IMR-90 (cell line): ENCODE measurements at regions not wholly inside any gene's neighbourhood (a gene's known extent, or its start where the extent isn't known, plus 50 kb on each side); places are given as distances from the start of the nearest gene placed in this dataset.

Experiments used
- ATAC-seq: fragments of 200-7000 bp; cut with Tn5 transposase; 2 replicates; pipeline ENCODE4 v1.9.1; 2020; ENCODE audit warnings: low read depth, mild to moderate bottlenecking, moderate library complexity
- BruUV-seq: library from RNA; stranded (reverse); fragments of 400-500 nt; replicated peaks from 2 replicates; lab custom pipeline; 2021; lab: Mats Ljungman, UMichigan
- CTCF ChIA-PET: fragments of 300-600 bp; formaldehyde crosslinking; extraction: SDS; loops from one replicate; lab custom pipeline; 2021; ENCODE audit warnings: antibody characterized with exemption; lab: Yijun Ruan, JAX
- POLR2A ChIA-PET: fragments of 300-600 bp; sonication (Branson Sonifier 250); formaldehyde crosslinking; loops from one replicate; lab custom pipeline; 2022; ENCODE audit warnings: antibody characterized with exemption; ENCODE audit not compliant: unreplicated experiment; lab: Charles Lee
- DNase-seq: peaks from one replicate; pipeline ENCODE4 v3.0.0; 2013
- H2AFZ ChIP-seq: replicated peaks from 2 replicates; pipeline ENCODE3; 2013; ENCODE audit warnings: low read length, mild to moderate bottlenecking; ENCODE audit not compliant: poor library complexity
- H2AK5ac ChIP-seq: 2 replicates; pipeline ENCODE4 v1.6.1; 2013; ENCODE audit warnings: low read depth, low read length, inconsistent platforms
- H2AK9ac ChIP-seq: replicated peaks from 2 replicates; pipeline ENCODE3; 2013; ENCODE audit warnings: mild to moderate bottlenecking, low read depth, low read length, moderate library complexity; ENCODE audit not compliant: poor library complexity
- H2BK120ac ChIP-seq: 2 replicates; pipeline ENCODE4 v1.6.1; 2013; ENCODE audit warnings: low read depth, low read length, inconsistent platforms
- H2BK15ac ChIP-seq: 3 replicates; pipeline ENCODE4 v1.6.1; 2013; ENCODE audit warnings: low read depth, low read length, inconsistent platforms
- H2BK20ac ChIP-seq: 2 replicates; pipeline ENCODE4 v1.6.1; 2013; ENCODE audit warnings: low read depth, mild to moderate bottlenecking, inconsistent platforms, low read length, moderate library complexity
- H2BK5ac ChIP-seq: 2 replicates; pipeline ENCODE4 v1.6.1; 2013; ENCODE audit warnings: mild to moderate bottlenecking, low read depth, low read length, inconsistent platforms; ENCODE audit not compliant: poor library complexity, severe bottlenecking
- H3K14ac ChIP-seq: replicated peaks from 2 replicates; pipeline ENCODE4 v1.6.1; 2013; ENCODE audit warnings: low read depth, low read length, inconsistent platforms
- H3K18ac ChIP-seq: 2 replicates; pipeline ENCODE4 v1.6.1; 2013; ENCODE audit warnings: low read depth, low read length, control low read depth
- H3K23ac ChIP-seq: 2 replicates; pipeline ENCODE4 v1.6.1; 2013; ENCODE audit warnings: low read depth, low read length, inconsistent platforms
- H3K27ac ChIP-seq: 2 replicates; pipeline ENCODE4 v1.5.1; 2013; ENCODE audit warnings: mild to moderate bottlenecking, control low read depth, low read length; ENCODE audit not compliant: insufficient read depth
- H3K27me3 ChIP-seq: 2 replicates; pipeline ENCODE4 v1.6.1; 2013; ENCODE audit warnings: low read length; ENCODE audit not compliant: control insufficient read depth, insufficient read depth
- H3K36me3 ChIP-seq: 2 replicates; pipeline ENCODE4 v1.6.1; 2013; ENCODE audit warnings: low read length, mixed read lengths; ENCODE audit not compliant: control insufficient read depth, insufficient read depth
- H3K4ac ChIP-seq: 2 replicates; pipeline ENCODE4 v1.6.1; 2013; ENCODE audit warnings: low read depth, low read length, inconsistent platforms
- H3K4me1 ChIP-seq: 2 replicates; pipeline ENCODE4 v1.6.1; 2013; ENCODE audit warnings: low read length, mixed read lengths; ENCODE audit not compliant: control insufficient read depth, insufficient read depth
- H3K4me2 ChIP-seq: 2 replicates; pipeline ENCODE4 v1.6.1; 2013; ENCODE audit warnings: low read depth, mild to moderate bottlenecking, control low read depth, low read length, moderate library complexity
- H3K4me3 ChIP-seq: 2 replicates; pipeline ENCODE4 v1.5.1; 2013; ENCODE audit warnings: low read depth, mild to moderate bottlenecking, control low read depth, low read length, moderate library complexity; ENCODE audit not compliant: insufficient read depth
- H3K56ac ChIP-seq: 2 replicates; pipeline ENCODE4 v1.6.1; 2013; ENCODE audit warnings: low read length, inconsistent platforms; ENCODE audit not compliant: insufficient read depth; ENCODE audit errors: extremely low read depth
- H3K79me1 ChIP-seq, 2 experiments: 2 replicates each; pipeline ENCODE4 v1.6.1; 2013; ENCODE audit warnings: low read length in 2 of 2, inconsistent platforms in 1 of 2, low read depth in 1 of 2
- H3K9ac ChIP-seq: 2 replicates; pipeline ENCODE4 v1.6.1; 2013; ENCODE audit warnings: low read depth, low read length, control low read depth
- H3K9me1 ChIP-seq: 2 replicates; pipeline ENCODE4 v1.6.1; 2013; ENCODE audit warnings: low read length, inconsistent platforms; ENCODE audit not compliant: insufficient read depth
- H3K9me3 ChIP-seq: 2 replicates; pipeline ENCODE4 v1.6.1; 2013; ENCODE audit warnings: low read length; ENCODE audit not compliant: control insufficient read depth, insufficient read depth
- H4K20me1 ChIP-seq: 2 replicates; pipeline ENCODE4 v1.6.1; 2013; ENCODE audit warnings: low read length, inconsistent platforms; ENCODE audit not compliant: insufficient read depth
- H4K5ac ChIP-seq: 2 replicates; pipeline ENCODE4 v1.6.1; 2013; ENCODE audit warnings: mild to moderate bottlenecking, low read depth, low read length, control low read depth
- H4K8ac ChIP-seq, 2 experiments: 2 replicates each; pipeline ENCODE4 v1.6.1; 2013; ENCODE audit warnings: low read depth in 2 of 2, low read length in 2 of 2, control low read depth in 1 of 2, inconsistent platforms in 1 of 2
- H4K91ac ChIP-seq: 2 replicates; pipeline ENCODE4 v1.6.1; 2013; ENCODE audit warnings: low read depth, low read length, inconsistent platforms; ENCODE audit not compliant: insufficient read depth
- BHLHE40 ChIP-seq: fragments of 150-350 bp; IDR thresholded peaks from 2 replicates; pipeline ENCODE4 v1.6.1; 2016; ENCODE audit warnings: mild to moderate bottlenecking, low read depth, low read length
- CEBPB ChIP-seq: IDR thresholded peaks from 2 replicates; pipeline ENCODE4 v1.6.1; 2012; ENCODE audit warnings: low read depth, low read length, improper control_type of control experiment
- CHD1 ChIP-seq: IDR thresholded peaks from 2 replicates; pipeline ENCODE4 v1.6.1; 2012; ENCODE audit warnings: low read depth, low read length, improper control_type of control experiment
- FOS ChIP-seq: fragments of 150-350 bp; IDR thresholded peaks from 2 replicates; pipeline ENCODE4 v1.6.1; 2016; ENCODE audit warnings: low read depth, low read length
- MAFK ChIP-seq: IDR thresholded peaks from 2 replicates; pipeline ENCODE4 v1.6.1; 2012; ENCODE audit warnings: low read depth, low read length, improper control_type of control experiment
- MAZ ChIP-seq: IDR thresholded peaks from 2 replicates; pipeline ENCODE4 v1.6.1; 2012; ENCODE audit warnings: low read depth, mild to moderate bottlenecking, low read length, improper control_type of control experiment, moderate library complexity, borderline replicate concordance
- MXI1 ChIP-seq: IDR thresholded peaks from 2 replicates; pipeline ENCODE4 v1.6.1; 2012; ENCODE audit warnings: low read depth, mild to moderate bottlenecking, low read length, moderate library complexity, borderline replicate concordance
- NFE2L2 ChIP-seq: fragments of 150-350 bp; IDR thresholded peaks from 2 replicates; pipeline ENCODE4 v1.6.1; 2016; ENCODE audit warnings: low read depth, mild to moderate bottlenecking, low read length
- POLR2A ChIP-seq: IDR thresholded peaks from 2 replicates; pipeline ENCODE4 v1.6.1; 2012; ENCODE audit warnings: mild to moderate bottlenecking, low read depth, low read length
- RAD21 ChIP-seq: IDR thresholded peaks from 2 replicates; pipeline ENCODE4 v1.6.1; 2012; ENCODE audit warnings: low read length, improper control_type of control experiment
- RCOR1 ChIP-seq: IDR thresholded peaks from 2 replicates; pipeline ENCODE4 v1.6.1; 2012; ENCODE audit warnings: mild to moderate bottlenecking, low read length, improper control_type of control experiment; ENCODE audit not compliant: insufficient replicate concordance
- RFX5 ChIP-seq: IDR thresholded peaks from 2 replicates; pipeline ENCODE4 v1.8.0; 2012; ENCODE audit warnings: low read depth, mild to moderate bottlenecking, low read length, moderate library complexity
- SMC3 ChIP-seq: fragments of 150-350 bp; IDR thresholded peaks from 2 replicates; pipeline ENCODE4 v1.6.1; 2016; ENCODE audit warnings: low read depth, mild to moderate bottlenecking, antibody characterized with exemption, low read length, moderate library complexity
- dilution Hi-C: fragments of 300-500 bp; cut with HindIII; formaldehyde crosslinking; loops from one replicate; pipeline ENCODE4 v1.14.3; 2018; ENCODE audit warnings: low sequenced_read_pairs; ENCODE audit not compliant: unreplicated experiment
- in situ Hi-C: fragments of 300-500 bp; cut with MboI; formaldehyde crosslinking; loops from 3 replicates; pipeline ENCODE4 v1.14.3; 2019; ENCODE audit warnings: low sequenced_read_pairs, inconsistent platforms, mixed read lengths
- intact Hi-C: fragments of 100-400 bp; cut with micrococcal nuclease; formaldehyde crosslinking; loops from 2 replicates; pipeline ENCODE4 v1.10.0; 2022
- TF ChIP-seq, protein P1 (sequence below): fragments of 150-350 bp; IDR thresholded peaks from 2 replicates; pipeline ENCODE4 v1.6.1; 2017; ENCODE audit warnings: mild to moderate bottlenecking, antibody characterized with exemption, low read length, low read depth
- TF ChIP-seq, protein P2 (sequence below): conservative IDR thresholded peaks from 2 replicates; pipeline ENCODE4 v1.5.1; 2012; ENCODE audit warnings: mild to moderate bottlenecking, low read depth, low read length, improper control_type of control experiment
- TF ChIP-seq, protein P3 (sequence below): fragments of 150-350 bp; IDR thresholded peaks from 2 replicates; pipeline ENCODE4 v1.6.1; 2016; ENCODE audit warnings: low read depth, mild to moderate bottlenecking, low read length, moderate library complexity, borderline replicate concordance

DNA sequence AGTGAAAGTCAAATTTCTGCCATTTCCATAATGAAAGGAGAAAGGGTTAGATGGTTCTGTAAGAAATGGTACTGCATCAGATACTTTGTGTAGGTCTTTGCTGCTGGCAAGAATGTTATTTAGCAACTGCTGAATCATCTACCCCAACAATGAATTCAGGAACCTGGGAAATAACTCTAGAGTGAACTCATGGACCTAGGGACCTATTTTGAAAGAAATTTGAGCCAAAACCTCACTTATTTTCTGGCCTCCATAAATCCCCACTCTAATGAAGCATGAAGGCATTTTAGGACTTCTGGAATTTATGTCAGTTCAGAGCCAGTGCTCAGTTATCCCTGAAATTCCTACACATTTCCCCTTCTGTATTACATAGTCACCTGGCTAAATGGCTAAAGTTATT lies 50.9 kb upstream of the CPNE8 start:
- no peak overlapping the region for H3K56ac ChIP-seq
- ChIA-PET POLR2A (no interaction called here), CTCF (interaction anchor here (0.5 kb wide), 1 partner anchor 323 kb away, joined by 4 read pairs; no protein-coding TSS in a partner anchor)
- no peak overlapping the region for H3K18ac ChIP-seq
- H2BK120ac ChIP-seq: no peak overlapping the region
- H3K27ac ChIP-seq: no peak overlapping the region
- no peaks in the 10 kb centered on the region for H3K9me1 ChIP-seq
- no peaks in the 10 kb centered on the region for H3K79me1 ChIP-seq
- H4K5ac ChIP-seq: no peak overlapping the region
- H2AK5ac ChIP-seq: no peak overlapping the region
- no peaks in the 10 kb centered on the region for H3K36me3 ChIP-seq
- in situ Hi-C loops (no loop called here), dilution Hi-C loops (no loop called here), intact Hi-C loops (no loop called here)
- H3K27me3 ChIP-seq: no peaks in the 10 kb centered on the region
- H3K14ac ChIP-seq: no peak overlapping the region
- H2AK9ac ChIP-seq: no peak overlapping the region
- H3K9me3 ChIP-seq: peaks cover 5% of the 10 kb centered on the region
- H2AFZ ChIP-seq: no peak overlapping the region
- H3K4me1 ChIP-seq: no peaks in the 10 kb centered on the region
- H3K4me2 ChIP-seq: no peak overlapping the region
- no peaks in the 10 kb centered on the region for H4K20me1 ChIP-seq
- no peak for DNase-seq
- H4K91ac ChIP-seq: no peak overlapping the region
- no peak overlapping the region for H3K23ac ChIP-seq
- no TSS peak for BruUV-seq
- H2BK15ac ChIP-seq: no peak overlapping the region
- no peak overlapping the region for H4K8ac ChIP-seq
- H2BK20ac ChIP-seq: no peak overlapping the region
- no peak overlapping the region for H3K9ac ChIP-seq
- no peak overlapping the region for H2BK5ac ChIP-seq
- ATAC-seq: no peak
- H3K4me3 ChIP-seq: no peak overlapping the region
- TF ChIP-seq CEBPB (no peak), MXI1 (no peak), CHD1 (no peak), SMC3 (no peak), NFE2L2 (no peak), RFX5 (no peak), MAZ (no peak), MAFK (no peak), BHLHE40 (no peak), FOS (no peak), POLR2A (no peak), RCOR1 (no peak), RAD21 (no peak)
- TF ChIP-seq, protein P1, sequence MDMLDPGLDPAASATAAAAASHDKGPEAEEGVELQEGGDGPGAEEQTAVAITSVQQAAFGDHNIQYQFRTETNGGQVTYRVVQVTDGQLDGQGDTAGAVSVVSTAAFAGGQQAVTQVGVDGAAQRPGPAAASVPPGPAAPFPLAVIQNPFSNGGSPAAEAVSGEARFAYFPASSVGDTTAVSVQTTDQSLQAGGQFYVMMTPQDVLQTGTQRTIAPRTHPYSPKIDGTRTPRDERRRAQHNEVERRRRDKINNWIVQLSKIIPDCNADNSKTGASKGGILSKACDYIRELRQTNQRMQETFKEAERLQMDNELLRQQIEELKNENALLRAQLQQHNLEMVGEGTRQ: no peak
- TF ChIP-seq, protein P2, sequence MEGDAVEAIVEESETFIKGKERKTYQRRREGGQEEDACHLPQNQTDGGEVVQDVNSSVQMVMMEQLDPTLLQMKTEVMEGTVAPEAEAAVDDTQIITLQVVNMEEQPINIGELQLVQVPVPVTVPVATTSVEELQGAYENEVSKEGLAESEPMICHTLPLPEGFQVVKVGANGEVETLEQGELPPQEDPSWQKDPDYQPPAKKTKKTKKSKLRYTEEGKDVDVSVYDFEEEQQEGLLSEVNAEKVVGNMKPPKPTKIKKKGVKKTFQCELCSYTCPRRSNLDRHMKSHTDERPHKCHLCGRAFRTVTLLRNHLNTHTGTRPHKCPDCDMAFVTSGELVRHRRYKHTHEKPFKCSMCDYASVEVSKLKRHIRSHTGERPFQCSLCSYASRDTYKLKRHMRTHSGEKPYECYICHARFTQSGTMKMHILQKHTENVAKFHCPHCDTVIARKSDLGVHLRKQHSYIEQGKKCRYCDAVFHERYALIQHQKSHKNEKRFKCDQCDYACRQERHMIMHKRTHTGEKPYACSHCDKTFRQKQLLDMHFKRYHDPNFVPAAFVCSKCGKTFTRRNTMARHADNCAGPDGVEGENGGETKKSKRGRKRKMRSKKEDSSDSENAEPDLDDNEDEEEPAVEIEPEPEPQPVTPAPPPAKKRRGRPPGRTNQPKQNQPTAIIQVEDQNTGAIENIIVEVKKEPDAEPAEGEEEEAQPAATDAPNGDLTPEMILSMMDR: no peak
- TF ChIP-seq, protein P3, sequence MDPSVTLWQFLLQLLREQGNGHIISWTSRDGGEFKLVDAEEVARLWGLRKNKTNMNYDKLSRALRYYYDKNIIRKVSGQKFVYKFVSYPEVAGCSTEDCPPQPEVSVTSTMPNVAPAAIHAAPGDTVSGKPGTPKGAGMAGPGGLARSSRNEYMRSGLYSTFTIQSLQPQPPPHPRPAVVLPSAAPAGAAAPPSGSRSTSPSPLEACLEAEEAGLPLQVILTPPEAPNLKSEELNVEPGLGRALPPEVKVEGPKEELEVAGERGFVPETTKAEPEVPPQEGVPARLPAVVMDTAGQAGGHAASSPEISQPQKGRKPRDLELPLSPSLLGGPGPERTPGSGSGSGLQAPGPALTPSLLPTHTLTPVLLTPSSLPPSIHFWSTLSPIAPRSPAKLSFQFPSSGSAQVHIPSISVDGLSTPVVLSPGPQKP: no peak
- H3K4ac ChIP-seq: no peak overlapping the region
